Adrenal gland (tissue), 5 donors: ENCODE measurements at regions not wholly inside any gene's neighbourhood (a gene's known extent, or its start where the extent isn't known, plus 50 kb on each side); places are given as distances from the start of the nearest gene placed in this dataset.

Experiments used
- POLR2A ChIP-seq, 2 donors: fragments of 450-650 bp; IDR thresholded peaks; one replicate each; pipeline ENCODE4 v1.6.1; 2017; ENCODE audit warnings: antibody characterized with exemption in 2 of 2, mild to moderate bottlenecking in 2 of 2, moderate library complexity in 1 of 2
- TF ChIP-seq, protein P1 (sequence below), 6 experiments: fragments of 450-650 bp in 4 of 6; fragments of 200-600 bp in 2 of 6; sonication (generic) in 1 of 6; IDR thresholded peaks; 1 replicate in 5 of 6; 2 replicates in 1 of 6; pipeline versions ENCODE4 v1.5.1 to v1.8.0; 2016 to 2021; ENCODE audit warnings: antibody characterized with exemption in 6 of 6, mild to moderate bottlenecking in 2 of 6, moderate library complexity in 1 of 6
- donor health status: DM: no; HTN: no; CAD: no.

DNA sequence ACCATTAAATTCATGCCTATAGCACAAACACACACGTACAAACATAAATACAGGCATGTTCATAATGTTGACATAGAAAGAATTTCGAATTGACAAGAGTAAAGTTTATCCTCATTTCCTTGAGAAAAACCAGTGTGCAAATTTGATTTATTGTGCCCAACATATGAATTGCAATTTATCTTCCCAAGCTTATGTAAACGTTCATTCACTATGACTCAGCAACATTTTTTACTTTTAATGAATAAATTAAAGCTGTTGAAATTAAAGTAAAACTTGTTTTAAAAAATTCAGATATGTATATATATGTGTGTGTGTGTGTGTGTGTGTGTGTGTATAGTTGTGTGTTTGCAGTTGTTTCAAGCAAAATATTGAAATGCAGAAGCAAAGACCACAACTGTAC is 1067.9 kb downstream of the BRINP3 start:
- TF ChIP-seq, protein P1, sequence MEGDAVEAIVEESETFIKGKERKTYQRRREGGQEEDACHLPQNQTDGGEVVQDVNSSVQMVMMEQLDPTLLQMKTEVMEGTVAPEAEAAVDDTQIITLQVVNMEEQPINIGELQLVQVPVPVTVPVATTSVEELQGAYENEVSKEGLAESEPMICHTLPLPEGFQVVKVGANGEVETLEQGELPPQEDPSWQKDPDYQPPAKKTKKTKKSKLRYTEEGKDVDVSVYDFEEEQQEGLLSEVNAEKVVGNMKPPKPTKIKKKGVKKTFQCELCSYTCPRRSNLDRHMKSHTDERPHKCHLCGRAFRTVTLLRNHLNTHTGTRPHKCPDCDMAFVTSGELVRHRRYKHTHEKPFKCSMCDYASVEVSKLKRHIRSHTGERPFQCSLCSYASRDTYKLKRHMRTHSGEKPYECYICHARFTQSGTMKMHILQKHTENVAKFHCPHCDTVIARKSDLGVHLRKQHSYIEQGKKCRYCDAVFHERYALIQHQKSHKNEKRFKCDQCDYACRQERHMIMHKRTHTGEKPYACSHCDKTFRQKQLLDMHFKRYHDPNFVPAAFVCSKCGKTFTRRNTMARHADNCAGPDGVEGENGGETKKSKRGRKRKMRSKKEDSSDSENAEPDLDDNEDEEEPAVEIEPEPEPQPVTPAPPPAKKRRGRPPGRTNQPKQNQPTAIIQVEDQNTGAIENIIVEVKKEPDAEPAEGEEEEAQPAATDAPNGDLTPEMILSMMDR (IDR thresholded peaks at IDR 0.05) = no peak
- no peak for TF ChIP-seq POLR2A (IDR thresholded peaks at IDR 0.05)
